Mammary epithelial cell (primary cell): ENCODE measurements at regions not wholly inside any gene's neighbourhood (a gene's known extent, or its start where the extent isn't known, plus 50 kb on each side); places are given as distances from the start of the nearest gene placed in this dataset.

Experiments used
- EZH2 ChIP-seq: IDR thresholded peaks from 2 replicates; pipeline ENCODE4 v1.6.1; 2012; ENCODE audit warnings: low read length, inconsistent platforms, borderline replicate concordance
- TF ChIP-seq, protein P1 (sequence below), 2 donors: IDR thresholded peaks in 1 of 2; conservative IDR thresholded peaks in 1 of 2; 2 replicates each; pipeline ENCODE4 v1.5.1; 2011 to 2012; ENCODE audit warnings: inconsistent platforms in 2 of 2, low read length in 2 of 2, mild to moderate bottlenecking in 2 of 2, control low read depth in 1 of 2, low read depth in 1 of 2; ENCODE audit not compliant: insufficient read depth in 1 of 2; ENCODE audit errors: extremely low read depth in 1 of 2

DNA sequence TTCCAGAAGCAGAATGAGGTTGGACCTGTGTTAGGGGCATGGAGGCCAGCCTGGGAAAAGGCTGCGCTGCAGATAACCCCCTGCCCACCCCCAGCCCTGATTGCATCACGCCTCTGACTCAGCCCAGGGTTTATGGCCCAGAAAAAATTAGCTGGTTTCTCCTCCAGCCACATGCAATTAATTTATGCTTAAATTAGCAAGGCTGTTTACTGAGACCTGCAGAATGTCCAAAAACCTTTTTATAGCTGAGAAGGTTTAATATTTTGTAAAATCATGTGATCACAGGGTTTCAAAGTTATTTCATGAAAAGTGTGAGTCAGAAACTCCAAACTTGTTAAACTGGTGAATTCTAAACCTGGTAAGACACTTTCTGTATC, 123.1 kb upstream of the HDAC4 start:
- no peak for TF ChIP-seq EZH2
- TF ChIP-seq, protein P1, sequence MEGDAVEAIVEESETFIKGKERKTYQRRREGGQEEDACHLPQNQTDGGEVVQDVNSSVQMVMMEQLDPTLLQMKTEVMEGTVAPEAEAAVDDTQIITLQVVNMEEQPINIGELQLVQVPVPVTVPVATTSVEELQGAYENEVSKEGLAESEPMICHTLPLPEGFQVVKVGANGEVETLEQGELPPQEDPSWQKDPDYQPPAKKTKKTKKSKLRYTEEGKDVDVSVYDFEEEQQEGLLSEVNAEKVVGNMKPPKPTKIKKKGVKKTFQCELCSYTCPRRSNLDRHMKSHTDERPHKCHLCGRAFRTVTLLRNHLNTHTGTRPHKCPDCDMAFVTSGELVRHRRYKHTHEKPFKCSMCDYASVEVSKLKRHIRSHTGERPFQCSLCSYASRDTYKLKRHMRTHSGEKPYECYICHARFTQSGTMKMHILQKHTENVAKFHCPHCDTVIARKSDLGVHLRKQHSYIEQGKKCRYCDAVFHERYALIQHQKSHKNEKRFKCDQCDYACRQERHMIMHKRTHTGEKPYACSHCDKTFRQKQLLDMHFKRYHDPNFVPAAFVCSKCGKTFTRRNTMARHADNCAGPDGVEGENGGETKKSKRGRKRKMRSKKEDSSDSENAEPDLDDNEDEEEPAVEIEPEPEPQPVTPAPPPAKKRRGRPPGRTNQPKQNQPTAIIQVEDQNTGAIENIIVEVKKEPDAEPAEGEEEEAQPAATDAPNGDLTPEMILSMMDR (conservative IDR thresholded peaks at IDR 0.05 in 1 of 2, IDR thresholded peaks at IDR 0.05 in 1 of 2; ENCODE audit: extremely low read depth in 1 of 2, insufficient read depth in 1 of 2, low read depth in 1 of 2, low read length in 2 of 2): no peak
